WI38 (cell line): ENCODE measurements at regions not wholly inside any gene's neighbourhood (a gene's known extent, or its start where the extent isn't known, plus 50 kb on each side); places are given as distances from the start of the nearest gene placed in this dataset.

Source experiments
- H3K4me3 ChIP-seq: 2 replicates; pipeline ENCODE4 v1.5.1; 2011; ENCODE audit warnings: low read depth, mild to moderate bottlenecking, control low read depth, low read length
- TF ChIP-seq, protein P1 (sequence below): IDR thresholded peaks from 2 replicates; pipeline ENCODE4 v1.5.1; 2012; ENCODE audit warnings: low read depth, mild to moderate bottlenecking, control low read depth, low read length

DNA sequence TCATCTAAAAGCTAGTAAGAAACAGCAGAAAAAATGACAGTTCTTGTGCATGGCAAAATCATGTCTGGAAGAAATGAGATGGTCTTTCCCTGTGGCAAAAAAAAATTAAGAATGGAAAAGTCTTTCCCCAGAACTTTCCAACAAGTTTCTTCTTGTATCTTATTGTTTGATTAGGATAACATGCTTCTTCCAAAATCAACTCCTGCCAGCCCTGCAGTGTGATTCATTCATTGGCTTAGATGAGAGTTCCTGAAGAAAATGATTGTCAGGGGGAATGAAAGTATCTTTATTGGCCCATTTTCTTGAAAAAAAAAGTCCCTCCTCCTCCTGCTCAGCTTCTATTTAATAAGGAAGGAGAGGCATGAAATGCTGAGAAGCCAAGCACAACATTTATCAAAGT lies 407.7 kb downstream of the ARAP2 start:
- TF ChIP-seq, protein P1, sequence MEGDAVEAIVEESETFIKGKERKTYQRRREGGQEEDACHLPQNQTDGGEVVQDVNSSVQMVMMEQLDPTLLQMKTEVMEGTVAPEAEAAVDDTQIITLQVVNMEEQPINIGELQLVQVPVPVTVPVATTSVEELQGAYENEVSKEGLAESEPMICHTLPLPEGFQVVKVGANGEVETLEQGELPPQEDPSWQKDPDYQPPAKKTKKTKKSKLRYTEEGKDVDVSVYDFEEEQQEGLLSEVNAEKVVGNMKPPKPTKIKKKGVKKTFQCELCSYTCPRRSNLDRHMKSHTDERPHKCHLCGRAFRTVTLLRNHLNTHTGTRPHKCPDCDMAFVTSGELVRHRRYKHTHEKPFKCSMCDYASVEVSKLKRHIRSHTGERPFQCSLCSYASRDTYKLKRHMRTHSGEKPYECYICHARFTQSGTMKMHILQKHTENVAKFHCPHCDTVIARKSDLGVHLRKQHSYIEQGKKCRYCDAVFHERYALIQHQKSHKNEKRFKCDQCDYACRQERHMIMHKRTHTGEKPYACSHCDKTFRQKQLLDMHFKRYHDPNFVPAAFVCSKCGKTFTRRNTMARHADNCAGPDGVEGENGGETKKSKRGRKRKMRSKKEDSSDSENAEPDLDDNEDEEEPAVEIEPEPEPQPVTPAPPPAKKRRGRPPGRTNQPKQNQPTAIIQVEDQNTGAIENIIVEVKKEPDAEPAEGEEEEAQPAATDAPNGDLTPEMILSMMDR: no peak

DNA sequence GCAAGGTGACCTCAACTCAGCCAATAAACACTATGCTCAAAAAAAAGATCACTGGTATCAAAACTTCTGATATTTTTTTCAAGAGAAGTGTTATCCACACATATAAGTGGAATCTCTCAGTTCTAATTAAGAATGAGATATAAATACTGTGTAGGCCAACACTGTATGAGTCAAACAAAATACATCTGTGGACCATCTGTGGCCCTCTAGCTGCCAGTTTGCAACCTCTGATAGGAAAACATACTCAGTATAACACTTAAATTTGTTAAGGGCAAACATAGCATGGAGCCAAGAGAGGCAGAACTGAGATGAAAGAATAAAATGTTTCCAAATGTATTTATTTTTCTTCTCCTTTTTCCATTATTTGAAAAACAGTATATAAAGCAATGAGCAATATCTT lies 377.3 kb downstream of the ARAP2 start:
- no peak overlapping the region for H3K4me3 ChIP-seq
- TF ChIP-seq, protein P1: no peak

More for the DNA sequence above, 407.7 kb downstream of the ARAP2 start:
- H3K4me3 ChIP-seq: no peak overlapping the region

DNA sequence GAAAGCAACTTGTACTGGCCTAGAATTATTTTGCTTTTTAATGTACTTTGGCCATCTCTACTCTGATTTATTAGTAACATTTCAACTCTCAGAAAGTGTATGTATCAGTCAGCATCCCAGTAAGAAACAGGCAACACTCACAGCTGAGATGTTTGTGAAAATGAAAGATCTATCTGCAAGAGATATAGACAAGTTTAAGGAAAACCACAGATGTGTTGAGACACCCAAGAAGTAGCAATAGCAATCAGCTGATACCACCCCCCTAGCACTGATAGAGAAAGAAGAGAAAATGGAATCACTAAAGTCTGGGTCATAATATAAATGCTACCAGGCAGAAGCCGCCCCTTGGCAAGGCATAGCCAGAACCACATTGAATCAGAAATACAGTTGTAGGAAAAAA lies 372.0 kb downstream of the ARAP2 start:
- TF ChIP-seq, protein P1: no peak
- H3K4me3 ChIP-seq: no peak overlapping the region

DNA sequence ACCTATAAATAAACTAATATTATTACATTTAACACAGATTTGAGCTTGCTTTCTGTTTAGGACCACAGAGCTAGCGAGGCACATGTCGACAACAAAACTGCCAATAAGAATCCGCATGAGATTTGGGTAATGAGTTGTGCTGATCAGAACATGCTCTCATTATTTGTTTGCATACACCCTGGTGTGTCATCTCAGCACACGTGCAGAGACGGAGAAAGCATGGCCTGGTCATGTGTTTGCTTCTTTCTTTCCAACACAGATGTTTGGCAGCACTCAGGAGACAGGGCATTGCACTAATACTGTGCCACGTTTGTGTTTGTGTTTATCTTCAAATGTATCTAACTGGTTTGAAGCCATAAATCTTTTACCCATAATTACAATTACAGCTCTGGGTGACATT lies 364.8 kb downstream of the ARAP2 start:
- no peak overlapping the region for H3K4me3 ChIP-seq
- TF ChIP-seq, protein P1: no peak

DNA sequence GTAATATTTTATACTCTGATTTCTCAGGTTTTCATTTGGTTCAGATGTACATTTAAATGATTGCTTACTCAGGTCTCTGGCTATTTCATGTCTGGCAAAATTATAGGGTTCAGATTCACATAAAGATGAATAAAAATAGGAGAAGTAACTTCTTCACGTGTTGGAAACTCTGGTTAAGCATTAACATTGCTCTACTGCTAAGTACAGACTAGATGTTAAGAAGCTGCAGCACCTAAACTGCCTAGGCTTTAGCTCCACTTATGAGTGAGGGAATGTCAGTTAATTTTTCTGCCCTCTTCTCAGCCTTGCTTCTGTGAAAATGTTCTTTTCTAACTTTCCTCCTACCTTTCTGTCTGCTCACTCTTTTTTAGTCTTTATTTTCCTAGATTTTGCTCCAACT lies 361.2 kb downstream of the ARAP2 start:
- TF ChIP-seq, protein P1: no peak
- H3K4me3 ChIP-seq: no peak overlapping the region

DNA sequence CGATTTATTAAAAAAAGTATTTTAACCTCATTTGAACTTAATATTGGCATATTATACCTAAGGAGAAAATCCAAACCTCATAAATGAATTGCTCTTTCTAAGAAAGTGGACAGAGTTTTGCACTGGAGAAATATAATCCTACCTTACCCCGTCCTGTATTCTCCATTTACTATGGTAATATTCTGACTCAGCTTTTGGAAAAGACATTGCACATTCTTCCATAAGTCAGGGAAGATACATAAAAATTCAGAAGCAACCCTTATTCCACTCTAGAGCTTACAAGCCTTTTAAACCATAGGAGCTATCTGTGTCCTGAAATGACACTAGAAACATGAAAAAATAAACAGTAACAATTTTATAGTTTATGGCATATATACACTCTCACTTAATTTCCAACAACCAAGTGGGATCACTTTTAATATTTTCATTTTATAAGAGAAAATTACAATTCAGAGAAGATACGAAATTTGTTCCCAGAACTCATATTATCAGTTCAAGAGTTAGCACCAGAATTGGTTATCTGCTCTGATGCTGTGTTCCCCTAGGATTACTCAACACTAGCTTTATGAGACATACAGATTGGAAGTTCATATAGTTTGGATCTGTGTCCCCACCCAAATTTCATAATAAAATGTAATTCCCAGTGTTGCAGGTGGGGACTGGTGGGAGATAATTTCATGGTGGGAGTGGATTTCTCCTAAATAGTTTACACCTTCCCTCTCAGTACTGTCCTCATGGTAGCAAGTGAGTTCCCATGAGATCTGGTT lies 359.4 kb downstream of the ARAP2 start:
- TF ChIP-seq, protein P1: no peak
- no peak overlapping the region for H3K4me3 ChIP-seq

DNA sequence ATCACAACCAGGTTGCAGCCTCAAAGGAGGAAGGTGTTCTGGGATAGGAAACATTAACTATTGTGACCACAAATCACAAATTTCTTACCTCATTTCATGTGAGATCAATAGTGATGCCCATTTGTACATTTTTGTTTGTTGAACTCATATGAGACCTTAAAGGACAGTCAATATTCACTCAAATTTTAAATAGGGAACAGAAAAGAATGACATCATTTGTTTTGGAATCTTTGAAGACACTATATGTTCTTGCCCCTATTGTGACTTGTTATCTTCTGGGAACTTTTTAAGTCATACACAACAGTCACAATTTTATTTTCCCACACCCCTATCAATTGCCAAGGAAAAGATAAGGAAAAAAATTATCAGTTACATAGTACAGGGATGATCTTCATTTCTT lies 346.5 kb downstream of the ARAP2 start:
- TF ChIP-seq, protein P1: no peak
- H3K4me3 ChIP-seq: no peak overlapping the region
